CD14-positive monocyte (primary cell): ENCODE measurements at regions not wholly inside any gene's neighbourhood (a gene's known extent, or its start where the extent isn't known, plus 50 kb on each side); places are given as distances from the start of the nearest gene placed in this dataset.

Experiments used
- DNase-seq, 3 donors: peaks; one replicate each; pipeline ENCODE4 v3.0.0-alpha.2; 2011 to 2022
- H2AFZ ChIP-seq: 2 replicates; pipeline ENCODE4 v1.6.0; 2012; ENCODE audit warnings: mild to moderate bottlenecking, low read depth, low read length, inconsistent platforms; ENCODE audit not compliant: insufficient read depth, poor library complexity, severe bottlenecking
- H3K27ac ChIP-seq, 2 donors: 1 replicate in 1 of 2; 2 replicates in 1 of 2; pipeline ENCODE4 v1.5.1; 2012 to 2013; ENCODE audit warnings: low read length in 2 of 2, control low read depth in 1 of 2, inconsistent platforms in 1 of 2, low read depth in 1 of 2, mild to moderate bottlenecking in 1 of 2
- H3K27me3 ChIP-seq, 2 donors: one replicate each; pipeline versions ENCODE4 v1.6.0 to v1.6.1; 2011 to 2013; ENCODE audit warnings: low read length in 2 of 2; ENCODE audit not compliant: control insufficient read depth in 2 of 2, insufficient read depth in 2 of 2
- H3K36me3 ChIP-seq, 2 donors: replicated peaks in 1 of 2; 1 replicate in 1 of 2; 2 replicates in 1 of 2; pipeline versions ENCODE4 v1.5.1 to v1.6.1; 2012 to 2013; ENCODE audit warnings: low read length in 2 of 2, control low read depth in 1 of 2, inconsistent platforms in 1 of 2, mild to moderate bottlenecking in 1 of 2; ENCODE audit not compliant: insufficient read depth in 2 of 2, control insufficient read depth in 1 of 2
- H3K4me1 ChIP-seq, 2 donors: 1 replicate in 1 of 2; 2 replicates in 1 of 2; pipeline versions ENCODE4 v1.5.1 to v1.6.1; 2012 to 2013; ENCODE audit warnings: low read length in 2 of 2, control low read depth in 1 of 2, inconsistent platforms in 1 of 2, mild to moderate bottlenecking in 1 of 2, moderate library complexity in 1 of 2; ENCODE audit not compliant: insufficient read depth in 2 of 2, control insufficient read depth in 1 of 2
- H3K4me2 ChIP-seq: replicated peaks from 2 replicates; pipeline ENCODE3; 2012; ENCODE audit warnings: low read length, moderate library complexity, mild to moderate bottlenecking; ENCODE audit not compliant: poor library complexity, severe bottlenecking; ENCODE audit errors: extremely low read depth
- H3K4me3 ChIP-seq, 3 experiments: fragments of 200-600 bp in 1 of 3; sonication (generic) in 1 of 3; replicated peaks in 1 of 3; 1 replicate in 2 of 3; 2 replicates in 1 of 3; pipeline ENCODE4 v1.5.1; 2011 to 2013; ENCODE audit warnings: low read length in 3 of 3, mild to moderate bottlenecking in 3 of 3, control low read depth in 2 of 3, low read depth in 2 of 3, inconsistent platforms in 1 of 3, moderate library complexity in 1 of 3
- H3K79me2 ChIP-seq: 2 replicates; pipeline ENCODE4 v1.6.0; 2012; ENCODE audit warnings: mild to moderate bottlenecking, control low read depth, inconsistent platforms, low read length, moderate library complexity; ENCODE audit not compliant: insufficient read depth
- H3K9ac ChIP-seq: 2 replicates; pipeline ENCODE4 v1.6.0; 2017; ENCODE audit warnings: low read length, mild to moderate bottlenecking; ENCODE audit not compliant: insufficient read depth, poor library complexity, severe bottlenecking
- H3K9me3 ChIP-seq, 2 donors: replicated peaks in 1 of 2; 1 replicate in 1 of 2; 2 replicates in 1 of 2; pipeline versions ENCODE4 v1.5.1 to v1.6.1; 2012 to 2013; ENCODE audit warnings: low read length in 2 of 2, control low read depth in 1 of 2; ENCODE audit not compliant: control insufficient read depth in 1 of 2, insufficient read depth in 1 of 2
- H4K20me1 ChIP-seq: 2 replicates; pipeline ENCODE4 v1.6.0; 2012; ENCODE audit warnings: mild to moderate bottlenecking, low read length, control low read depth, moderate library complexity; ENCODE audit not compliant: insufficient read depth
- H3K27ac Mint-ChIP-seq, 7 donors: one replicate each; pipeline ENCODE4 v1.8.0; 2020; ENCODE audit warnings: mild to moderate bottlenecking in 7 of 7, mixed read lengths in 7 of 7, moderate library complexity in 6 of 7, inconsistent platforms in 2 of 7
- H3K27me3 Mint-ChIP-seq, 3 donors: one replicate each; pipeline ENCODE4 v1.8.0; 2021 to 2022; ENCODE audit warnings: low read depth in 3 of 3, mild to moderate bottlenecking in 3 of 3, mixed read lengths in 3 of 3, moderate library complexity in 3 of 3, inconsistent platforms in 1 of 3
- H3K36me3 Mint-ChIP-seq, 2 donors: one replicate each; pipeline ENCODE4 v1.8.0; 2020; ENCODE audit warnings: mixed read lengths in 2 of 2, inconsistent platforms in 1 of 2, mild to moderate bottlenecking in 1 of 2
- H3K4me1 Mint-ChIP-seq: one replicate; pipeline ENCODE4 v1.8.0; 2020; ENCODE audit warnings: mild to moderate bottlenecking, mixed read lengths
- H3K4me3 Mint-ChIP-seq, 2 donors: one replicate each; pipeline ENCODE4 v1.8.0; 2020; ENCODE audit warnings: mild to moderate bottlenecking in 2 of 2, mixed read lengths in 2 of 2, moderate library complexity in 1 of 2
- H3K9me3 Mint-ChIP-seq, 7 donors: one replicate each; pipeline ENCODE4 v1.8.0; 2020 to 2022; ENCODE audit warnings: mixed read lengths in 7 of 7, mild to moderate bottlenecking in 6 of 7, moderate library complexity in 6 of 7, inconsistent platforms in 2 of 7
- whole genome bisulfite sequencing: methylation state at CpG from one replicate; pipeline ENCODE4 v1.1.5; 2013; ENCODE audit warnings: missing lambda C conversion rate; ENCODE audit not compliant: insufficient coverage; 5-methylcytosine and 5-hydroxymethylcytosine counted together
- intact Hi-C, 2 donors: fragments of 100-400 bp; cut with micrococcal nuclease; formaldehyde crosslinking; loops; one replicate each; pipeline versions ENCODE4 v1.15.0 to v1.15.1; 2023
- TF ChIP-seq, protein P1 (sequence below): fragments of 200-600 bp; IDR thresholded peaks from one replicate; pipeline ENCODE4 v1.8.0; 2022; ENCODE audit warnings: antibody characterized with exemption, mild to moderate bottlenecking

DNA sequence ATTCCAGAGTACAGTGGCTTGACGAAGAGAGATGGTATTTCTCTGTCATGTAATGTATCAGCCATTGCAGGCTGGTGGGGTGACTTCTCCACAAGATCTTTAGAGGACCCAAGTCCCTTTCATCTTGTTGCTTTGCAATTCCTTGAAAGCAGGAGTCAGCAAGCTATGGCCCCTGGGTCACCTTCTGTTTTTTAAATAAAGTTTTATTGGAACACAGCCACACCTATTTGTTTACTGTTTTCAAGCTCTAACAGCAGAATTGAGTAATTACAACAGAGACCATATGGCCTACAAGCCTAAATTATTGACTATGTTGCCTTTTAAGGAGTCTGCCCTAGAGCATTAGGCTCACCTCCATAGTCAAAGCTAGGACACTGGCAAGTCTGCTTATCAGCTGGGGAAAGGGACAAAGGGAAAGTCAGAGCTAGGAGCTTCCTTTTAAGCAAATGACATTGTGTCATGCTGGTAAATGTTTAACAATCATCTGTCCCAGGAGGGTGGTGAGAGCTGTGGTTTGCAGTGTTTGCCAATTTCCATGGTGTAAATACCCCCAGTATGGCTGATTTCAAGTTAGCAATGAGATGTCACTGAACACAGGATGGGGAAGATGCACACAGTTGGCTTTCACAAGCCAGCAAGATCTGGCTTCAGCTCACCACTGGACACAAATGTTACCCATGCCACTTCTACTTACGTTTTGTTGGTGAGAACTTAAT is 87.7 kb upstream of the PWP1 start:
- Histone ChIP-seq H3K79me2 (no peaks in the 10 kb centered on the region), H2AFZ (no peak overlapping the region), H3K4me1 (no peaks in the 10 kb centered on the region), H3K36me3 (no peaks in the 10 kb centered on the region), H3K27ac (no peak overlapping the region), H3K9me3 (peaks cover 9% of the 10 kb centered on the region in 2 donors), H3K4me2 (no peak overlapping the region), H4K20me1 (no peaks in the 10 kb centered on the region), H3K9ac (no peak overlapping the region), H3K4me3 (no peak overlapping the region), H3K27me3 (no peaks in the 10 kb centered on the region)
- intact Hi-C loops, result no loop called here
- Mint-ChIP-seq H3K27ac (no peak overlapping the region), H3K4me3 (no peak overlapping the region), H3K27me3 (no peaks in the 10 kb centered on the region), H3K36me3 (no peaks in the 10 kb centered on the region), H3K4me1 (no peaks in the 10 kb centered on the region), H3K9me3 (peaks cover 5 to 15% (median 12%) of the 10 kb centered on the region in 7 donors)
- no peak for DNase-seq
- WGBS, result no CpG with 5 or more reads among the region's 2 CpGs
- TF ChIP-seq, protein P1, sequence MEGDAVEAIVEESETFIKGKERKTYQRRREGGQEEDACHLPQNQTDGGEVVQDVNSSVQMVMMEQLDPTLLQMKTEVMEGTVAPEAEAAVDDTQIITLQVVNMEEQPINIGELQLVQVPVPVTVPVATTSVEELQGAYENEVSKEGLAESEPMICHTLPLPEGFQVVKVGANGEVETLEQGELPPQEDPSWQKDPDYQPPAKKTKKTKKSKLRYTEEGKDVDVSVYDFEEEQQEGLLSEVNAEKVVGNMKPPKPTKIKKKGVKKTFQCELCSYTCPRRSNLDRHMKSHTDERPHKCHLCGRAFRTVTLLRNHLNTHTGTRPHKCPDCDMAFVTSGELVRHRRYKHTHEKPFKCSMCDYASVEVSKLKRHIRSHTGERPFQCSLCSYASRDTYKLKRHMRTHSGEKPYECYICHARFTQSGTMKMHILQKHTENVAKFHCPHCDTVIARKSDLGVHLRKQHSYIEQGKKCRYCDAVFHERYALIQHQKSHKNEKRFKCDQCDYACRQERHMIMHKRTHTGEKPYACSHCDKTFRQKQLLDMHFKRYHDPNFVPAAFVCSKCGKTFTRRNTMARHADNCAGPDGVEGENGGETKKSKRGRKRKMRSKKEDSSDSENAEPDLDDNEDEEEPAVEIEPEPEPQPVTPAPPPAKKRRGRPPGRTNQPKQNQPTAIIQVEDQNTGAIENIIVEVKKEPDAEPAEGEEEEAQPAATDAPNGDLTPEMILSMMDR, result no peak

DNA sequence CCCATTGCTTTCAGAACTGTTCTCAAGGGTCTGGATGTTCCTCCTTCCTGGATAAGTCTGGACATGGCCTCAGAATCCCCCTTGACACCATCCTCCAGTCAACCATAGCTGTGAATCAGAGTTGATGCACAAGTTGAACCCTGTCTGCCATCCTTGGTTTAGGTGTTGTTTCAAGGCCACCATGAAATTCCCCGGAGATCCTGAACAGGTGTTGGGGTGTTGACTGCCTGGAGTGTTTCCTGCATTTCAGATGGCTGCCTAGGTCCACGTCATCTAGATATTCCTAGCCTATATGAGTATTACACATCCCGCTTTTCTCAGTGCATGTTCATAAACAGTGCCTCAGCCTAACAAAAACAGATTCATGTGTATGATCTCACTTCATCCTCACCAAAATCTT is 86.7 kb upstream of the PWP1 start:
- no peak overlapping the region for H2AFZ ChIP-seq
- no peaks in the 10 kb centered on the region for H3K36me3 Mint-ChIP-seq
- no peaks in the 10 kb centered on the region for H4K20me1 ChIP-seq
- intact Hi-C loops, result no loop called here
- peaks cover 0 to 3% (median 0%) of the 10 kb centered on the region in 3 donors for H3K27me3 Mint-ChIP-seq
- no peak overlapping the region for H3K27ac ChIP-seq
- WGBS, result 100% methylated on average over 2 of the region's 3 CpGs
- no peak overlapping the region for H3K4me3 ChIP-seq
- H3K9me3 ChIP-seq, result peaks cover under 1 to 1% of the 10 kb centered on the region in 2 donors
- no peak for DNase-seq
- peaks cover 0 to 7% (median 4%) of the 10 kb centered on the region in 7 donors for H3K9me3 Mint-ChIP-seq
- no peak overlapping the region for H3K27ac Mint-ChIP-seq
- no peak overlapping the region for H3K4me3 Mint-ChIP-seq
- no peaks in the 10 kb centered on the region for H3K27me3 ChIP-seq
- no peak overlapping the region for H3K4me2 ChIP-seq
- no peaks in the 10 kb centered on the region for H3K79me2 ChIP-seq
- TF ChIP-seq, protein P1, result no peak
- no peaks in the 10 kb centered on the region for H3K4me1 Mint-ChIP-seq
- no peak overlapping the region for H3K9ac ChIP-seq
- H3K4me1 ChIP-seq, result no peaks in the 10 kb centered on the region
- no peaks in the 10 kb centered on the region for H3K36me3 ChIP-seq
